ENCODE measurements at regions not wholly inside any gene's neighbourhood (a gene's known extent, or its start where the extent isn't known, plus 50 kb on each side); places are given as distances from the start of the nearest gene placed in this dataset.

DNA sequence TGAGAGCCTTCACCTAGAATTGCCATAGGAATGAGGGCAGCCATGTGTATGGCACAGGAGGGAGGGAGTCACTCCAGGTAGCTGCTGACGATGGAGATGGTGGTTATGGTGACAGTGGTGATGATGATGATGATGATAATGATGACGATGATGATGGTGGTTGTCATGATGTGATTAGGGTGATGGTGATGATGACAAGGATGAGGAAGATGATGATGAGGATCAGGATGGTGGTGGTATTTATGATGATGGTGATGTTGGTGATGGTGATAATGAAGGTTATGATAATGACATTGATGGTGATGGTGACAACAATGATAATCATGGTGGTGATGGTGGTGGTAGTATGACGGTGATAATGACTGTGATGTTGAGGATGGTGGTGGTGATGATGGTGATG lies 1130.5 kb downstream of the BRD1 start:
- Histone ChIP-seq H3K27me3 (ENCODE audit: insufficient read depth, low read length, poor library complexity, severe bottlenecking) (no peaks in the 10 kb centered on the region), H3K36me3 (ENCODE audit: insufficient read depth, low read length) (no peaks in the 10 kb centered on the region), H3K4me1 (ENCODE audit: insufficient read depth, low read length) (no peaks in the 10 kb centered on the region), H3K27ac (ENCODE audit: low read depth, low read length) (no peak overlapping the region), H3K9me3 (ENCODE audit: low read length) (no peaks in the 10 kb centered on the region), H3K4me3 (ENCODE audit: low read length) (no peak overlapping the region)
- Mint-ChIP-seq H3K4me3 (no peak overlapping the region), H3K27me3 (peaks cover 0 to 2% of the 10 kb centered on the region in 2 donors), H3K36me3 (no peaks in the 10 kb centered on the region), H3K9me3 (no peaks in the 10 kb centered on the region), H3K27ac (no peak overlapping the region), H3K4me1 (no peaks in the 10 kb centered on the region)
- ChIA-PET CTCF (no interaction called here), POLR2A (no interaction called here)
- DNase-seq, result no peak

DNA sequence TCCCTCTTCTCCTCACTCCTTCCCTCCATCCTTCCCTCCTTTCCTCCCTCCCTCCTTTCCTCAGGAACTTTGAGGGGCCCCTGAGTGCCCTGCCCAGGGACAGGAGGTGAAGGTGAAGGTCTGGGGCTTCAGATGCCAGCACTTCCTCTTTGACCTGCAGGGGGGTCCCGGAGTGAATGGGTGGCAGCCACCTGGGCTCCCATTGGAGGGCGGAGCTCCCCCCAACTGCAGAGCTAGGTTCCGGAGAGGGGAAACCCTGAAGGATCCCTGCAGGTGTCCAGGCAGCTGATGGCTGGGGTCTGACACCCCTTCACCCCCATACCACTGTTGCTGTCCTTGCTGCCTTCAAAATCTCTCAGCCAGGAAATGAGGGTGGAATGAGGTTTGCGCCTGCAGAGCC lies 1131.3 kb downstream of the BRD1 start:
- Mint-ChIP-seq H3K27me3 (peaks cover 0 to 2% of the 10 kb centered on the region in 2 donors), H3K27ac (no peak overlapping the region), H3K9me3 (no peaks in the 10 kb centered on the region), H3K4me1 (no peaks in the 10 kb centered on the region), H3K4me3 (no peak overlapping the region), H3K36me3 (no peaks in the 10 kb centered on the region)
- POLR2A ChIA-PET, result no interaction called here
- no peak for DNase-seq
- Histone ChIP-seq H3K4me3 (ENCODE audit: low read length) (no peak overlapping the region), H3K27me3 (ENCODE audit: insufficient read depth, low read length, poor library complexity, severe bottlenecking) (no peaks in the 10 kb centered on the region), H3K9me3 (ENCODE audit: low read length) (no peaks in the 10 kb centered on the region), H3K27ac (ENCODE audit: low read depth, low read length) (no peak overlapping the region), H3K36me3 (ENCODE audit: insufficient read depth, low read length) (no peaks in the 10 kb centered on the region), H3K4me1 (ENCODE audit: insufficient read depth, low read length) (no peaks in the 10 kb centered on the region)
- CTCF ChIA-PET, result no interaction called here

DNA sequence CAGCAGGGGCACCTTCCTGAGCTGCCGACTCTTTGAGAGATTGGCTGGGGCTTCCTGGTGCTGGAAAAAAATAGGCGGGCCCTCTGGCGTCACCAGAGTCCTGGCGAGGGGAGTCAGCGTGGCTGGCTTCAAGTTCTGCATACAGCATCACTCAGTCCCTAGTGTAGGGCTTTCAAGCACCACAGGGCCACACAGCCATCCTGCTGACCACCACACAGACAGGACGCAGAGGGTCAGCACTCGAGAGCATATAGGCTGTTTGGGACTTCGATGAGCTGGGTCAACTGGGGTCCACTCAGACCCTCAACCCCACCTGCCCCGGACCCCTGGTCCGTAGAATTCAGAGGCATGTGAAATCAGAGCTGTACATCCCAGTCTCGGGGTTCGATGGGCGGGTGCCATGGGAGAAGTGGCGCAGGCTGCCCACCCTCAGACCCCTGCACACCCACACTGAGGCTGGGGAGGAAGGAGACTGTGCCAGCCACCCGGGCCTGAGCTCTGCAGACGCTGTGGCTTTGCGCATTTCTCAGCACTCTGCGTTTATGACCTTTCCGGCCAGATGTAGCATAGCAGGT lies 1131.9 kb downstream of the BRD1 start:
- Histone ChIP-seq H3K27ac (ENCODE audit: low read depth, low read length) (no peak overlapping the region), H3K4me3 (ENCODE audit: low read length) (no peak overlapping the region), H3K4me1 (ENCODE audit: insufficient read depth, low read length) (no peaks in the 10 kb centered on the region), H3K36me3 (ENCODE audit: insufficient read depth, low read length) (no peaks in the 10 kb centered on the region), H3K27me3 (ENCODE audit: insufficient read depth, low read length, poor library complexity, severe bottlenecking) (no peaks in the 10 kb centered on the region), H3K9me3 (ENCODE audit: low read length) (no peaks in the 10 kb centered on the region)
- Mint-ChIP-seq H3K27me3 (peaks cover 0 to 2% of the 10 kb centered on the region in 2 donors), H3K4me1 (no peaks in the 10 kb centered on the region), H3K9me3 (no peaks in the 10 kb centered on the region), H3K36me3 (no peaks in the 10 kb centered on the region), H3K27ac (no peak overlapping the region), H3K4me3 (no peak overlapping the region)
- CTCF ChIA-PET, result no interaction called here
- DNase-seq, result no peak
- POLR2A ChIA-PET, result no interaction called here

DNA sequence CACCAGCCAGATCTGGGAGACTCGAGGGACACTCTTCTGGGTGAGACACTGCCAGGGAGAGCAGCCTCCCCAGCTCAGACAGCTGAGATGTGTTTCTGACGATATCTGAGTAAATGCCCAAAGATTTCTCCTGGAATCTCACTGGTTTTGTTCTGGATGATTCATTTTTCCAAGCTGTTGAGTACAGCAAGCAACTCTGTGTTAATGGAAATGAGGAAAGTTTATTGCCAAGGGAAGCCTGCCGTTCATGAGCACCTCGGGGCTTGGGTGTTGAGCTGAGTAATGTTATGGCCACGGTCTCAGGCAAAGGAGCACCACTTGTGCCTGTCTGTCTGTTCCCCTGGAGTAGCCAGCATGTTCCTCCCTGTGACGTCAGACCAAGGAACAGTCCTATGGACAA lies 1132.4 kb downstream of the BRD1 start:
- H3K27me3 Mint-ChIP-seq, result peaks cover 0 to 2% of the 10 kb centered on the region in 2 donors
- H3K4me1 ChIP-seq (ENCODE audit: insufficient read depth, low read length), result no peaks in the 10 kb centered on the region
- no peak for DNase-seq
- H3K27ac Mint-ChIP-seq, result no peak overlapping the region
- POLR2A ChIA-PET, result no interaction called here
- H3K36me3 ChIP-seq (ENCODE audit: insufficient read depth, low read length), result no peaks in the 10 kb centered on the region
- no peaks in the 10 kb centered on the region for H3K27me3 ChIP-seq (ENCODE audit: insufficient read depth, low read length, poor library complexity, severe bottlenecking)
- H3K4me3 ChIP-seq (ENCODE audit: low read length), result no peak overlapping the region
- H3K9me3 Mint-ChIP-seq, result no peaks in the 10 kb centered on the region
- CTCF ChIA-PET, result no interaction called here
- H3K4me3 Mint-ChIP-seq, result no peak overlapping the region
- H3K36me3 Mint-ChIP-seq, result no peaks in the 10 kb centered on the region
- no peaks in the 10 kb centered on the region for H3K9me3 ChIP-seq (ENCODE audit: low read length)
- H3K27ac ChIP-seq (ENCODE audit: low read depth, low read length), result no peak overlapping the region
- no peaks in the 10 kb centered on the region for H3K4me1 Mint-ChIP-seq

DNA sequence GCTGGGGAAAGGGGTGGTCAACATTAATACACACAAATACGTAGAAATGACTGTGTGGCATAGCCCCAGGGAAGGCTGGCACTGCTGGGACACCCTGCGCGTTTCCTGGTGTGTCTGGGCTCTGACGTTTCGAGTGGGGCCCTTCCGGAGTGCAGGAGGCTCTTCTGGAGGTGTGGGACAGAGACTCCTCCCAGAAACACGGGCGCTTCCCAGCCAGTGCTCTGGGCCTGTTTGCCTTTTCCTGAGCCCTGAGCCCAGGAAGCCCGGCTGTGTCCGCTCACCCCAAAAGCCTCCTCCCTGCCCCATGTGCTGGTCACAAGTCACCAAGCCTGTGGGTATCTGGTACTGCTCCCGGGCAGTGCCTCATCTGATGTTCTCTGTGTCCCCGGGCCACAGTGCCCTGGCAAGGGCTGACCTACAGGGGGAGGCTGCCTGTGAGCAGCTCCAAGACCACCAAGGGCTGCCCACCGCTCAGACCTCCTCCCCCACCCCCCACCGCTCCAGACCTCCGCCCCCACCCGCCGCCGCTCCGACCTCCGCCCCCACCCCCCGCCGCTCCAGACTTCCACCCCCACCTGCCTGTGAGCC lies 1133.3 kb downstream of the BRD1 start:
- DNase-seq, result no peak
- Histone ChIP-seq H3K27ac (ENCODE audit: low read depth, low read length) (no peak overlapping the region), H3K4me1 (ENCODE audit: insufficient read depth, low read length) (no peaks in the 10 kb centered on the region), H3K36me3 (ENCODE audit: insufficient read depth, low read length) (no peaks in the 10 kb centered on the region), H3K9me3 (ENCODE audit: low read length) (no peaks in the 10 kb centered on the region), H3K27me3 (ENCODE audit: insufficient read depth, low read length, poor library complexity, severe bottlenecking) (no peaks in the 10 kb centered on the region), H3K4me3 (ENCODE audit: low read length) (no peak overlapping the region)
- H3K4me1 Mint-ChIP-seq, result no peaks in the 10 kb centered on the region
- H3K9me3 Mint-ChIP-seq, result no peaks in the 10 kb centered on the region
- no peaks in the 10 kb centered on the region for H3K36me3 Mint-ChIP-seq
- ChIA-PET POLR2A (no interaction called here), CTCF (no interaction called here)
- H3K27ac Mint-ChIP-seq, result no peak overlapping the region
- no peak overlapping the region for H3K4me3 Mint-ChIP-seq
- H3K27me3 Mint-ChIP-seq, result peaks cover 0 to 2% of the 10 kb centered on the region in 2 donors

DNA sequence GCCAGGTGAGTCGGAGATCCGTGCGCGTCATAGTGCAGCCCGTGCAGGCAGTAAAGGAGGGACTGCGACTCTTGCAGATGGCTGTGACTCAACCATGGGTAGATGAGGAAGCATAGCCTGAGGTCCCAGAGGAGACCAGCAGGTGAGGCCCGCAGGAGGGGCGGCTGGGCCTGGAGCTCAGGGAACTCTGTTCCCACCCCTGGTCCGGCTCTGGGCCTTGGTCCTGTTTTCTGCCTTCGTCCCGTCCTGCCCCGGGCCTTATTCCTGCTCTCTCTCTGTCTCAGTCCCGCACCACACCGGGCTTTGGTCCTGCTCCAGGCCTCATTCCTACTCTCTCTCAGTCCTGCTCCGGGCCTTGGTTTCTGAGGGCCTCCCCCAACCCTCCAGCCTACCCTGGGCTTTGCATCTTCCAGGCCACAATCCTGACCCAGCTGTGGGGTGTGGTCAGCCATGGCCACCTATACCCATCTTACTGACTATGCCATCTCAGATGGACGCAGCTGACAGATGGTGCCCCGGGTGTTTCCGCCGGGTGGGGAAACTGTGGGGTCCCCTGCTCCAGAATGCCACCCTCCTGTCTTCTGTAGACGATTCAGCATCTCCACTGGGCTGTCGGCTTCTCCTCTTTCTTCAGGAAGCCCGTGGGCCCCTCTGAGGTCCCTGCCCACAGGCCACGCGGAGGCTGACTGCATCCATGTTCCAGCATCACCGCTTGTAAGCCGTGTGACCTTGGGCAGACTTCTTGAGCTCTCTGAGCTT lies 1134.1 kb downstream of the BRD1 start:
- no peaks in the 10 kb centered on the region for H3K4me1 ChIP-seq (ENCODE audit: insufficient read depth, low read length)
- H3K4me1 Mint-ChIP-seq, result no peaks in the 10 kb centered on the region
- ChIA-PET POLR2A (no interaction called here), CTCF (no interaction called here)
- H3K36me3 ChIP-seq (ENCODE audit: insufficient read depth, low read length), result no peaks in the 10 kb centered on the region
- H3K4me3 ChIP-seq (ENCODE audit: low read length), result no peak overlapping the region
- H3K9me3 Mint-ChIP-seq, result no peaks in the 10 kb centered on the region
- DNase-seq, result no peak
- H3K27me3 ChIP-seq (ENCODE audit: insufficient read depth, low read length, poor library complexity, severe bottlenecking), result no peaks in the 10 kb centered on the region
- no peaks in the 10 kb centered on the region for H3K9me3 ChIP-seq (ENCODE audit: low read length)
- H3K27me3 Mint-ChIP-seq, result peaks cover 0 to 2% of the 10 kb centered on the region in 2 donors
- no peaks in the 10 kb centered on the region for H3K36me3 Mint-ChIP-seq
- H3K4me3 Mint-ChIP-seq, result no peak overlapping the region
- no peak overlapping the region for H3K27ac ChIP-seq (ENCODE audit: low read depth, low read length)
- no peak overlapping the region for H3K27ac Mint-ChIP-seq

DNA sequence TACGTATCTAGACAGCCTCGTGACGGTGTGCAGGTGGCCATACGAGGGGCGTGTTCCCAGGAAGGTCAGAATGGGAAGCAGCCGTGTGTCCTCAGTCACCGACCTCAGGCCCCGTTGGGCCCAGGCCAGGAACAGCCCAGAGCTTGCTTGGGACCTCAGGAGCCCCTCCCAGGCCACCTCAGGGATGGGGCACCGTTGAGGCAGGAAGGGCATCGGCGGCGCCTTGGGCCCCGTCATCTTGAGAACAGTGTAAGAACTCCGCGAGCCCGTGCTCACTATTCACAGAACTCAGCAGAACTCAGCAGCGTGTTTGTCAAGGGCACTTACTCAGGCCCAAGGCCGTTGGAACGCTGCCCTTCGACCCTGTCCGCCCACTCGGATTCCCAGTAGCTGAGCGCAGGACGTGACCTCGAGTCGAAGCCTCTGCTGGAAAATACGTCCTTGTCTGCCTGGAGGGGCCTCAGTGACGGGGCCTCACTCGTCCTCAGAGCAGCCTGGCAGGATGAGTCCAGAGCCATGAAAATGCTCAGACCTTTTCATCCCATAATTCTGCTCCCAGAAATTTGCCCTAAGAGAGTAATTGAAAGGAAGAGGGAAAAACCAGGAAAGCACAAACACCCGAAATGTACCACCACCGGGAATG lies 1134.8 kb downstream of the BRD1 start:
- Histone ChIP-seq H3K4me1 (ENCODE audit: insufficient read depth, low read length) (no peaks in the 10 kb centered on the region), H3K9me3 (ENCODE audit: low read length) (no peaks in the 10 kb centered on the region), H3K27ac (ENCODE audit: low read depth, low read length) (no peak overlapping the region), H3K4me3 (ENCODE audit: low read length) (no peak overlapping the region), H3K27me3 (ENCODE audit: insufficient read depth, low read length, poor library complexity, severe bottlenecking) (no peaks in the 10 kb centered on the region), H3K36me3 (ENCODE audit: insufficient read depth, low read length) (no peaks in the 10 kb centered on the region)
- H3K27ac Mint-ChIP-seq, result no peak overlapping the region
- POLR2A ChIA-PET, result no interaction called here
- H3K4me1 Mint-ChIP-seq, result no peaks in the 10 kb centered on the region
- no peaks in the 10 kb centered on the region for H3K36me3 Mint-ChIP-seq
- CTCF ChIA-PET, result no interaction called here
- H3K4me3 Mint-ChIP-seq, result no peak overlapping the region
- no peak for DNase-seq
- H3K27me3 Mint-ChIP-seq, result peaks cover 0 to 2% of the 10 kb centered on the region in 2 donors
- H3K9me3 Mint-ChIP-seq, result no peaks in the 10 kb centered on the region

DNA sequence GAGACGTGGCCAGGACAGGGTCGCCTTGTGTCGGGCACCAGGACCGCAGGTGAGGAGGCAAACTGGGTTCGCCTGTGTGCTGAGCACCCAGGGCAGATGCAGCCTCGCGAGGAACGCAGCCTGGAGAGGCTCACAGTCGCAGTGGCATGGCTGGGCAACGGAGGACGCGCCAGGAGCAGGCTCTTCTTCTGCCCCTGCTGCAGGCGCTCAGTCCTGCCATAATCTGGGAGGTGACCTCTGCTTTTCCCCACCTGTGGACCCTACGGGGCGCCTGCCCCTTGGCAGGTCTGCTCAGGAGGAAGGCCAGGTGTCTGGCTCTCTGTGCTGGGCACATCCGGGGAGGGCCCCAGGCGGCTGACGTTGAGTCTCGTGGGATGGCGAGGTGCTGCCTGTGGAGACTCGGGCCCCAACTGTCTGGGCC lies 1136.2 kb downstream of the BRD1 start:
- POLR2A ChIA-PET, result no interaction called here
- H3K27me3 Mint-ChIP-seq, result peaks cover 0 to 2% of the 10 kb centered on the region in 2 donors
- H3K36me3 ChIP-seq (ENCODE audit: insufficient read depth, low read length), result no peaks in the 10 kb centered on the region
- H3K27ac Mint-ChIP-seq, result no peak overlapping the region
- no peaks in the 10 kb centered on the region for H3K27me3 ChIP-seq (ENCODE audit: insufficient read depth, low read length, poor library complexity, severe bottlenecking)
- H3K4me1 Mint-ChIP-seq, result no peaks in the 10 kb centered on the region
- H3K27ac ChIP-seq (ENCODE audit: low read depth, low read length), result no peak overlapping the region
- no peaks in the 10 kb centered on the region for H3K36me3 Mint-ChIP-seq
- DNase-seq, result no peak
- no peaks in the 10 kb centered on the region for H3K4me1 ChIP-seq (ENCODE audit: insufficient read depth, low read length)
- H3K4me3 Mint-ChIP-seq, result no peak overlapping the region
- peaks cover 0 to 5% (median 0%) of the 10 kb centered on the region in 5 donors for H3K9me3 Mint-ChIP-seq
- H3K4me3 ChIP-seq (ENCODE audit: low read length), result no peak overlapping the region
- CTCF ChIA-PET, result no interaction called here
- no peaks in the 10 kb centered on the region for H3K9me3 ChIP-seq (ENCODE audit: low read length)

Data from CD8-positive, alpha-beta memory T cell (primary cell).